ENCODE measurements at regions not wholly inside any gene's neighbourhood (a gene's known extent, or its start where the extent isn't known, plus 50 kb on each side); places are given as distances from the start of the nearest gene placed in this dataset.
"Not testable (repeated sequence)": the region's sequence is repeated elsewhere in the genome, so short reads cannot be mapped to it uniquely, and the experiment has no call there.

DNA sequence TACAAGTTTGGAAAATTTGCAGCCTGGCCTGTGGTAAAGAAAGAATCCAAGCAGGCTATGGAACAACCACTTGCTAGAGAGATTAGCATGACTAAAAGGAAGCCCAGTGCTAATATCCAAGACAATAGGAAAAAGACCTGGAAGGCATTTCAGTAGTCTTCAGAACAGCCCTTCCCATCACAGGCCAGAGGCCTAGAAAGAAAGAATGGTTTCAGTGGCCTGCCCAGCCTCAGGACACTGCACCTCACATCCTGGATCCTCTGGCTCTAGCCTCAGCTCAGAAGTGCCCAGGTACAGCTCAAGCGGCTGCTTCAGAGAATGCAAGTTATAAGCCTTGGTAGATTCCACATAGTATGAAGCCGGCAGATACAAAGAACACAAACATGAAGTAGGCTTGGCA, 449.8 kb upstream of the AR start:
- TF ChIP-seq, protein P1, sequence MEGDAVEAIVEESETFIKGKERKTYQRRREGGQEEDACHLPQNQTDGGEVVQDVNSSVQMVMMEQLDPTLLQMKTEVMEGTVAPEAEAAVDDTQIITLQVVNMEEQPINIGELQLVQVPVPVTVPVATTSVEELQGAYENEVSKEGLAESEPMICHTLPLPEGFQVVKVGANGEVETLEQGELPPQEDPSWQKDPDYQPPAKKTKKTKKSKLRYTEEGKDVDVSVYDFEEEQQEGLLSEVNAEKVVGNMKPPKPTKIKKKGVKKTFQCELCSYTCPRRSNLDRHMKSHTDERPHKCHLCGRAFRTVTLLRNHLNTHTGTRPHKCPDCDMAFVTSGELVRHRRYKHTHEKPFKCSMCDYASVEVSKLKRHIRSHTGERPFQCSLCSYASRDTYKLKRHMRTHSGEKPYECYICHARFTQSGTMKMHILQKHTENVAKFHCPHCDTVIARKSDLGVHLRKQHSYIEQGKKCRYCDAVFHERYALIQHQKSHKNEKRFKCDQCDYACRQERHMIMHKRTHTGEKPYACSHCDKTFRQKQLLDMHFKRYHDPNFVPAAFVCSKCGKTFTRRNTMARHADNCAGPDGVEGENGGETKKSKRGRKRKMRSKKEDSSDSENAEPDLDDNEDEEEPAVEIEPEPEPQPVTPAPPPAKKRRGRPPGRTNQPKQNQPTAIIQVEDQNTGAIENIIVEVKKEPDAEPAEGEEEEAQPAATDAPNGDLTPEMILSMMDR (IDR thresholded peaks at IDR 0.05; ENCODE audit: low read depth, low read length): no peak
- DNase-seq (ENCODE audit: extremely low read depth, low read depth): no peak

DNA sequence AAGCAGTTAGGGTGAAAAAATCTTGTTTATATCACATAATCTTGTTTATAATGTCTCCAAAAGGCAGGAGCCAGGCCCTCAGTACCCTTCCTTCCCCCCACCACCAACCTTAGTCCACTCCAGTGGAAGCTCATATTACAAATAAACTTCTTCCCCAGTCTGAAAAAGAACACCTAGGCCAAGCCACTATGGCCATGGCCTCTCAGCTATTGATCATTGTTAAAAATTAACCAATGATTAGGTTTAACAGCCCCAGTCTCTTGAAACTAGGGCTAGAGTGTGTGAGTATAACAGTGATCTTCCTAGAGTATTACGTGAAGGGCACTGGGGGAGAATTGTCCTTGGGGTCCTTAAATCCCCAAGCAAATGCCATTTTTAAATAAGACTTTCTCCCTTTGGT, 411.9 kb upstream of the EDA2R start:
- DNase-seq (ENCODE audit: extremely low read depth, low read depth): no peak
- TF ChIP-seq, protein P1 (IDR thresholded peaks at IDR 0.05; ENCODE audit: low read depth, low read length): no peak

DNA sequence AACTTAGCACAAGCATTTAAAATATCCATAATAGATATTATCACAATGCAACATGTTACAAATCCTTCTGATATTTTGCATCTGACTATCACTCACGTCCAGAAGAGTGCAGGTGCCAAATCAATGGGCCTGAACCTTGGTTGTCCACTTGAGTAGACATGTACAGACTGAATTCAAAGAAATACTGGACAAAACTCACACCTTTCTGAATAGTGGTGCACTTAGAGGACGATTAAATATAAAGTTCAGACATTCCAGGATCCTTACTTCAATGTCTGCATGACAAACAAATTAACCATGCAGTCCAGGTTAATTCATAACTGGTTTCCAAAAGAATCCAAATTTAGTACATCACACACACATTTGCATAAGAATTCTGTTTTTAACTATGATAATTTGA, 406.0 kb upstream of the EDA2R start:
- TF ChIP-seq, protein P1 (IDR thresholded peaks at IDR 0.05; ENCODE audit: low read depth, low read length): no peak
- no peak for DNase-seq (ENCODE audit: extremely low read depth, low read depth)

DNA sequence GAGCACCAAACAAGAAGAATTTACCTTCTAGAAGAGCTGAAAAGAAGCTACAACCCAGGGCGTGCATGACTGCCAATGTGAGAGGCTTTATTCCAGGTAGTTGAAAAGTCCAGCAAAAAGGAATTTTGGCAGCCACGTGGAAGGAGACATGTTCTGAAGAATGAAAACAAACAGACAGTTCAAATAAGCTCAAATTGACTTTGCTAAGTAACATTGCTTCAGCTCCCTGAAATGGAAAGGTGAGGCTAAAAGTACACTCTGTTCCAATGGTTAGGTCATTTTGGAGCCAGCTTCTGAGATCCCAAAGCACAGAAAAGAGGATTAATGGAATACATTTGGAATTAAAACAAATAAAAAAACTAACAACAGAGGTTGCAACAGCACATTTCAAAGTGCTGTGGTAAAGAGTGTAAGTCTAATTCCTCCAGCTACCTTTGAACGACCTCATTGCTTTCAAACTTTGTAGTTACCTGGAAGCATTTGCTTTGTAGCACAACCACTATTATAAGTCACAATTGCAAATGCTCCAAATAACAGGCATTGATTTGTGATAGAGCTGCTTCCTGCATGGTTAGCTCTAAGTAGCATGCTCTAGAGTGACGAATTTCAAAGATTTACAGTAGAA, 405.3 kb upstream of the EDA2R start:
- TF ChIP-seq, protein P1 (IDR thresholded peaks at IDR 0.05; ENCODE audit: low read depth, low read length): no peak
- no peak for DNase-seq (ENCODE audit: extremely low read depth, low read depth)

DNA sequence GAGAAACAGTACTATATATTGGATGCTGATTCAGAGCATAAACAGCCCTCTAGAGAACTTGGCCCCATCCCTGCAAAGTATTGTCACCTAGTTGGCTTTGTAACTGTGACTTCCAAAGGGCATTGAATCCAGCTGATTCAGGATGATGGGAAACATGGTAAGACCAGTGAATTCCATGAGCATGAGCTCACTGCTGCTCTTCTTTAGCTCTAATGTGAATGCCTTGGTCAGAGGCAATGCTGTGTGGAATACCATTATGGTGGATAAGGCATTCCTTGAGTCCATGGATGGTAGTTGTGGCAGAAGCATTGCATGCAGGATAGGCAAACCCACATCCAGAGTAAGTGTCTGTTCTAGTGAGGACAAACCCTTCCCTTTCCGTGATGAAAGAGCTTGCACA, 365.6 kb upstream of the EDA2R start:
- DNase-seq (ENCODE audit: extremely low read depth, low read depth): no peak
- TF ChIP-seq, protein P1 (IDR thresholded peaks at IDR 0.05; ENCODE audit: low read depth, low read length): no peak

DNA sequence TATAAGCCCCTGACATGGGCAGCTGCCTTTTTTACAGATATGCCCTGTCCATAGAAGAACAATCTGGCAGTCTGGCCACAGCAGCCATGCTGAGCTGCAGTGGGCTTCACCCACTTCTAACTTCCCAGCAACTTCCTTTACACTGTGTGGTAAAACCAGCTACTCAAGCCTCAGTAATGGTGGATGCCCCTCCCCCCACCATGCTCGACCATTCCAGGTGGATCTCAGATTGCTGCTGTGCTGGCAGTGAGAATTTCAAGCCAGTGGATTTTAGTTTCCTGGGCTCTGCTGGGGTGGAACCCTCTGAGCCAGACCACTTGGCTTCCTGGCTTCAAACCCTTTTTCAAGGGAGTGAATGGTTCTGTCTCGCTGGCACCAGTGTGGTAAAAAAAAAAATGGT, 355.9 kb upstream of the EDA2R start:
- TF ChIP-seq, protein P1 (IDR thresholded peaks at IDR 0.05; ENCODE audit: low read depth, low read length): no peak
- no peak for DNase-seq (ENCODE audit: extremely low read depth, low read depth)

DNA sequence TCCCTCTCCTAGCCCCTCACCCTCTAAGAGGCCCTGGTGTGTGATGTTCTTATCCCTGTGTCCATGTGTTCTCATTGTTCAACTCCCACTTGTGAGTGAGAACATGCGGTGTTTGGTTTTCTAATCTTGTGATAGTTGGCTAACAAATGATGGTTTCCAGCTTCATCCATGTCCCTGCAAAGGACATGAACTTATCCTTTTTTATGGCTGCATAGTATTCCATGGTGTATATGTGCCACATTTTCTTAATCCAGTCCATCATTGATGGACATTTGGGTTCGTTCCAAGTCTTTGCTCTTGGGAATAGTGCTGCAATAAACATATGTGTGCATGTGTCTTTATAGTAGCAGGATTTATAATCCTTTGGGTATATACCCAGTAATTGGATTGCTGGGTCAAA, 353.2 kb upstream of the EDA2R start:
- DNase-seq (ENCODE audit: extremely low read depth, low read depth): not testable (repeated sequence)

DNA sequence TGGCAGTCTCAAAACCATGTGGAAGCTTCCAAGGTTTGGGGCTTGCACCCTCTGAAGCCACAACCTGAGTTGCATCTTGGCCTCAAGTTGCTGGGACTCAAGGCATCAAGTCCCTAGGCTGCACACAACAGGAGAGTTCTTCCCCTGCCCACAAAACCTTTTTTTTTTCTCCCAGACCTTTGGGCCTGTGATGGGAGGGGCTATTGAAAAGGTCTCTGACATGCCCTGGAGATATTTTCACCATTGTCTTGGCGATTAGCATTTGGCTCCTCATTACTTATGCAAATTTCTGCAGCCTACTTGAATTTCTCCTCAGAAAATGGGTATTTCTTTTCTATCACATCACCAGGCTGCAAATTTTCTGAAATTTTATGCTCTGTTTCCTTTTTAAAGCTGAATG, 349.5 kb upstream of the EDA2R start:
- DNase-seq (ENCODE audit: extremely low read depth, low read depth): no peak
- TF ChIP-seq, protein P1 (IDR thresholded peaks at IDR 0.05; ENCODE audit: low read depth, low read length): no peak
